Activated CD4-positive, CD25-positive, alpha-beta regulatory T cell treated with anti-CD3 and anti-CD28 coated beads, Interleukin-2, amount 50 U/mL, for 24 hours (primary cell): ENCODE measurements at regions not wholly inside any gene's neighbourhood (a gene's known extent, or its start where the extent isn't known, plus 50 kb on each side); places are given as distances from the start of the nearest gene placed in this dataset.

Experiments
- ATAC-seq, 2 donors: fragments of 150-1000 bp; cut with Tn5 transposase; one replicate each; pipeline ENCODE4 v1.10.0; 2021; ENCODE audit warnings: mild to moderate bottlenecking in 1 of 2, moderate library complexity in 1 of 2

- no peak for ATAC-seq
Measured at GRCh38 chrX:40449396-40449795, 131.4 kb upstream of the ATP6AP2 start.

- ATAC-seq, result no peak
Measured at GRCh38 chrX:40448793-40449192, 132.0 kb upstream of the ATP6AP2 start.

- no peak for ATAC-seq
Measured at GRCh38 chrX:40446921-40447320, 133.8 kb upstream of the ATP6AP2 start.

GRCh38 chrX:40445691-40446090, 135.1 kb upstream of the ATP6AP2 start:
- no peak for ATAC-seq

GRCh38 chrX:40444798-40445496, 135.8 kb upstream of the ATP6AP2 start:
- no peak for ATAC-seq

GRCh38 chrX:40444133-40444532, 136.6 kb upstream of the ATP6AP2 start:
- no peak for ATAC-seq

GRCh38 chrX:40440866-40441265, 139.9 kb upstream of the ATP6AP2 start:
- no peak for ATAC-seq

- ATAC-seq, result no peak
Measured at GRCh38 chrX:40439625-40440532, 140.9 kb upstream of the ATP6AP2 start.

- no peak for ATAC-seq
Measured at GRCh38 chrX:40437348-40437747, 143.4 kb upstream of the ATP6AP2 start.

- no peak for ATAC-seq
Measured at GRCh38 chrX:40434947-40435346, 145.8 kb upstream of the ATP6AP2 start.

GRCh38 chrX:40434443-40434842, 146.3 kb upstream of the ATP6AP2 start:
- no peak for ATAC-seq

- ATAC-seq, result no peak
Measured at GRCh38 chrX:40433160-40433559, 147.6 kb upstream of the ATP6AP2 start.

- ATAC-seq, result no peak
Measured at GRCh38 chrX:40424259-40424658, 156.5 kb upstream of the ATP6AP2 start.

- ATAC-seq, result no peak
Measured at GRCh38 chrX:40423299-40423698, 157.5 kb upstream of the ATP6AP2 start.

- no peak for ATAC-seq
Measured at GRCh38 chrX:40422021-40422420, 158.7 kb upstream of the ATP6AP2 start.

- no peak for ATAC-seq
Measured at GRCh38 chrX:40420899-40421729, 159.7 kb upstream of the ATP6AP2 start.

- ATAC-seq, result no peak
Measured at GRCh38 chrX:40418813-40419195, 162.0 kb upstream of the ATP6AP2 start.

- no peak for ATAC-seq
Measured at GRCh38 chrX:40418146-40418812, 162.5 kb upstream of the ATP6AP2 start.

GRCh38 chrX:40415675-40416074, 165.1 kb upstream of the ATP6AP2 start:
- no peak for ATAC-seq

- no peak for ATAC-seq
Measured at GRCh38 chrX:40414335-40414734, 166.4 kb upstream of the ATP6AP2 start.

- ATAC-seq, result no peak
Measured at GRCh38 chrX:40411340-40412111, 169.2 kb upstream of the ATP6AP2 start.

GRCh38 chrX:40410859-40411258, 169.9 kb upstream of the ATP6AP2 start:
- ATAC-seq, result no peak
